A673 (cell line): ENCODE measurements at regions not wholly inside any gene's neighbourhood (a gene's known extent, or its start where the extent isn't known, plus 50 kb on each side); places are given as distances from the start of the nearest gene placed in this dataset.

Experiments used
- BruUV-seq: library from RNA; stranded (reverse); fragments of 400-500 nt; replicated peaks from 2 replicates; lab custom pipeline; 2021; lab: Mats Ljungman, UMichigan
- CTCF ChIA-PET: fragments of 300-600 bp; sonication (Branson Sonifier 250); formaldehyde crosslinking; loops from one replicate; lab custom pipeline; 2022; ENCODE audit warnings: antibody characterized with exemption; lab: Charles Lee
- POLR2A ChIA-PET: fragments of 300-600 bp; sonication (Branson Sonifier 250); formaldehyde crosslinking; loops from one replicate; lab custom pipeline; 2022; ENCODE audit warnings: antibody characterized with exemption; ENCODE audit not compliant: low non-redundant PET; lab: Charles Lee
- DNase-seq: peaks from one replicate; pipeline ENCODE4 v3.0.0-alpha.2; 2015; ENCODE audit warnings: low spot score
- H3K27ac ChIP-seq: fragments of 200-600 bp; sonication (generic); 2 replicates; pipeline ENCODE4 v1.5.1; 2016; ENCODE audit warnings: mixed run types, low read depth, mild to moderate bottlenecking, mixed read lengths, antibody characterized with exemption, low read length; ENCODE audit not compliant: poor library complexity, severe bottlenecking
- H3K27me3 ChIP-seq: fragments of 200-600 bp; sonication (generic); replicated peaks from 2 replicates; pipeline ENCODE4 v1.6.1; 2017; ENCODE audit warnings: mixed run types, low read depth, mild to moderate bottlenecking, mixed read lengths, antibody characterized with exemption, low read length; ENCODE audit not compliant: insufficient read depth, poor library complexity
- H3K36me3 ChIP-seq: fragments of 200-600 bp; sonication (generic); 2 replicates; pipeline ENCODE4 v1.6.1; 2016; ENCODE audit warnings: mixed run types, mild to moderate bottlenecking, mixed read lengths, antibody characterized with exemption, low read length; ENCODE audit not compliant: insufficient read depth, poor library complexity, severe bottlenecking
- H3K4me1 ChIP-seq: fragments of 200-600 bp; sonication (generic); 2 replicates; pipeline ENCODE4 v1.6.1; 2017; ENCODE audit warnings: mixed run types, mild to moderate bottlenecking, mixed read lengths, antibody characterized with exemption, low read length; ENCODE audit not compliant: insufficient read depth, poor library complexity, severe bottlenecking
- H3K4me3 ChIP-seq: fragments of 200-600 bp; sonication (generic); 2 replicates; pipeline ENCODE4 v1.5.1; 2016; ENCODE audit warnings: low read depth, mixed run types, mild to moderate bottlenecking, mixed read lengths, low read length; ENCODE audit not compliant: poor library complexity, severe bottlenecking
- H3K9me3 ChIP-seq: fragments of 200-600 bp; sonication (generic); 2 replicates; pipeline ENCODE4 v1.6.1; 2016; ENCODE audit warnings: mixed run types, low read depth, mild to moderate bottlenecking, mixed read lengths, antibody characterized with exemption, low read length; ENCODE audit not compliant: poor library complexity, severe bottlenecking
- CTCF ChIP-seq: fragments of 300-800, 200-600 bp; sonication (generic); conservative IDR thresholded peaks from 2 replicates; pipeline ENCODE4 v1.5.1; 2017; ENCODE audit warnings: low read depth, mild to moderate bottlenecking, antibody characterized with exemption, low read length, moderate library complexity, mixed read lengths
- EZH2 ChIP-seq: fragments of 200-600 bp; sonication (generic); IDR thresholded peaks from 2 replicates; pipeline ENCODE4 v1.6.1; 2017; ENCODE audit warnings: borderline replicate concordance, low read depth, mild to moderate bottlenecking, mixed read lengths, antibody characterized with exemption, low read length; ENCODE audit not compliant: poor library complexity, severe bottlenecking
- intact Hi-C: fragments of 100-400 bp; cut with micrococcal nuclease; formaldehyde crosslinking; loops from one replicate; pipeline ENCODE4 v1.10.0; 2022; ENCODE audit not compliant: unreplicated experiment

GRCh38 chr12:125303337-125303736, 238.1 kb downstream of the AACS start:
- no peak for DNase-seq
- intact Hi-C loops: no loop called here
- ChIA-PET POLR2A (no interaction called here), CTCF (no interaction called here)
- Histone ChIP-seq H3K27ac (no peak overlapping the region), H3K27me3 (peaks cover 14% of the 10 kb centered on the region), H3K4me1 (no peaks in the 10 kb centered on the region), H3K4me3 (no peak overlapping the region), H3K36me3 (no peaks in the 10 kb centered on the region), H3K9me3 (no peaks in the 10 kb centered on the region)
- TF ChIP-seq CTCF (no peak), EZH2 (no peak)
- no TSS peak for BruUV-seq

GRCh38 chr12:125304029-125304428, 238.8 kb downstream of the AACS start:
- no peak for DNase-seq
- no TSS peak for BruUV-seq
- ChIA-PET POLR2A (no interaction called here), CTCF (no interaction called here)
- Histone ChIP-seq H3K27ac (no peak overlapping the region), H3K4me3 (no peak overlapping the region), H3K9me3 (no peaks in the 10 kb centered on the region), H3K4me1 (no peaks in the 10 kb centered on the region), H3K36me3 (no peaks in the 10 kb centered on the region), H3K27me3 (peaks cover 14% of the 10 kb centered on the region)
- intact Hi-C loops: no loop called here
- TF ChIP-seq CTCF (no peak), EZH2 (no peak)

- POLR2A ChIA-PET: no interaction called here
Measured at GRCh38 chr12:125305231-125305630, 240.0 kb downstream of the AACS start.

More at GRCh38 chr12:125305231-125305630, 240.0 kb downstream of the AACS start:
- no peak for DNase-seq
- TF ChIP-seq CTCF (no peak), EZH2 (no peak)
- intact Hi-C loops: no loop called here
- Histone ChIP-seq H3K4me3 (no peak overlapping the region), H3K4me1 (no peaks in the 10 kb centered on the region), H3K27ac (no peak overlapping the region), H3K27me3 (peaks cover 14% of the 10 kb centered on the region), H3K36me3 (no peaks in the 10 kb centered on the region), H3K9me3 (no peaks in the 10 kb centered on the region)
- CTCF ChIA-PET: no interaction called here
- BruUV-seq: no TSS peak
